Panc1 (cell line): ENCODE measurements at regions not wholly inside any gene's neighbourhood (a gene's known extent, or its start where the extent isn't known, plus 50 kb on each side); places are given as distances from the start of the nearest gene placed in this dataset.

ENCODE experiments used
- ATAC-seq: fragments of 200-7000 bp; cut with Tn5 transposase; 2 replicates; pipeline ENCODE4 v1.9.1; 2020; ENCODE audit warnings: mild to moderate bottlenecking, moderate library complexity
- BruUV-seq: library from RNA; stranded (reverse); fragments of 400-500 nt; replicated peaks from 2 replicates; lab custom pipeline; 2021; lab: Mats Ljungman, UMichigan
- CTCF ChIA-PET: fragments of 300-600 bp; sonication (Branson Sonifier 250); formaldehyde crosslinking; loops from one replicate; lab custom pipeline; 2022; ENCODE audit warnings: antibody characterized with exemption; lab: Charles Lee
- POLR2A ChIA-PET: fragments of 300-600 bp; sonication (Branson Sonifier 250); formaldehyde crosslinking; loops from one replicate; lab custom pipeline; 2022; ENCODE audit warnings: antibody characterized with exemption; lab: Charles Lee
- DNase-seq: peaks from one replicate; pipeline ENCODE4 v3.0.0-alpha.2; 2010; ENCODE audit warnings: low read depth, low spot score
- H3K27ac ChIP-seq: 2 replicates; pipeline ENCODE4 v1.5.1; 2011; ENCODE audit warnings: mild to moderate bottlenecking, low read length, inconsistent platforms
- H3K27me3 ChIP-seq: fragments of 200-500 bp; sonication (Bioruptor generic); 2 replicates; pipeline ENCODE4 v1.6.0; 2014; ENCODE audit warnings: low read length, inconsistent platforms; ENCODE audit not compliant: control insufficient read depth, insufficient read depth
- H3K36me3 ChIP-seq: fragments of 200-500 bp; sonication (Bioruptor generic); 2 replicates; pipeline ENCODE4 v1.5.1; 2014; ENCODE audit warnings: inconsistent platforms, mild to moderate bottlenecking, low read length, moderate library complexity; ENCODE audit not compliant: control insufficient read depth, insufficient read depth
- H3K4me1 ChIP-seq: 2 replicates; pipeline ENCODE4 v1.5.1; 2011; ENCODE audit warnings: inconsistent platforms, mild to moderate bottlenecking, low read length, moderate library complexity; ENCODE audit not compliant: control insufficient read depth, insufficient read depth
- H3K4me3 ChIP-seq, 2 experiments: 2 replicates each; pipeline ENCODE4 v1.5.1; 2011 to 2012; ENCODE audit warnings: low read depth in 2 of 2, low read length in 2 of 2, mild to moderate bottlenecking in 2 of 2, inconsistent platforms in 1 of 2, moderate library complexity in 1 of 2
- H3K9me3 ChIP-seq: fragments of 200-500 bp; sonication (Bioruptor generic); 2 replicates; pipeline ENCODE4 v1.5.1; 2014; ENCODE audit warnings: low read depth, mild to moderate bottlenecking, inconsistent platforms, low read length, moderate library complexity; ENCODE audit not compliant: control insufficient read depth, insufficient read depth
- POLR2AphosphoS5 ChIP-seq: IDR thresholded peaks from 2 replicates; pipeline ENCODE4 v1.6.1; 2012; ENCODE audit warnings: mild to moderate bottlenecking, low read depth, low read length, moderate library complexity
- SIN3A ChIP-seq: IDR thresholded peaks from 2 replicates; pipeline ENCODE4 v1.6.1; 2012; ENCODE audit warnings: low read depth, mild to moderate bottlenecking, low read length, moderate library complexity, borderline replicate concordance; ENCODE audit not compliant: insufficient read depth
- TCF7L2 ChIP-seq: IDR thresholded peaks from 2 replicates; pipeline ENCODE4 v1.6.1; 2011; ENCODE audit warnings: mild to moderate bottlenecking, low read depth, low read length, inconsistent platforms
- in situ Hi-C: cut with HindIII; loops from 2 replicates; pipeline ENCODE4 v1.10.0; 2016; ENCODE audit warnings: low sequenced_read_pairs, low pct_unique_long_range_greater_than_20kb
- intact Hi-C: fragments of 100-400 bp; cut with micrococcal nuclease; formaldehyde crosslinking; loops from one replicate; pipeline ENCODE4 v1.10.0; 2022; ENCODE audit not compliant: unreplicated experiment
- TF ChIP-seq, protein P1 (sequence below): fragments of 450-650 bp; IDR thresholded peaks from 2 replicates; pipeline ENCODE4 v1.5.1; 2017; ENCODE audit warnings: mild to moderate bottlenecking
- TF ChIP-seq, protein P2 (sequence below), 2 experiments: IDR thresholded peaks; 2 replicates each; pipeline ENCODE4 v1.6.1; 2011 to 2012; ENCODE audit warnings: low read depth in 2 of 2, control low read depth in 1 of 2, low read length in 1 of 2, mild to moderate bottlenecking in 1 of 2, moderate library complexity in 1 of 2; ENCODE audit not compliant: insufficient read depth in 1 of 2

DNA sequence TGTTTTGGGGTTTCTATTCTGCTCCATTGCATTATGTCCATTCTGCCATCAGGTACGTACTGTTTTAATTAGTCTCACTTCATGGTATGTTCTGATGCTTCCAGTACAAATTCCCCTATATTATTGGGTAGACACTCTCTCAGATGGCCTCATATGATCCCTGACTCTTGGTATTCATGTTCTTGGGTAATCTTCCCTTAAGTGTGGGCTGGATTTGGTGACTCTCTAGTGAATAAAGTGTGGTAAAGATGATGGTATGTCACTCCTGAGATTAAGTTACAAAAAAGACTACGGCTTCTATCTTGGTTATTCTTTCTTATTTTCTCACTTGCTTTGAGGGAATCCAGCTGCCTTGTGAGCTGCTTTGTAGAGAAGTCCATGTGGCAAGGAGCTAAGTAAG is 89.6 kb upstream of the TBC1D5 start:
- POLR2A ChIA-PET = no interaction called here
- no peaks in the 10 kb centered on the region for H3K9me3 ChIP-seq
- no peak overlapping the region for H3K4me3 ChIP-seq
- H3K27ac ChIP-seq = no peak overlapping the region
- no peaks in the 10 kb centered on the region for H3K4me1 ChIP-seq
- DNase-seq (no peak), ATAC-seq (no peak)
- in situ Hi-C loops (no loop called here), intact Hi-C loops (no loop called here)
- CTCF ChIA-PET = no interaction called here
- no peak for TF ChIP-seq POLR2AphosphoS5
- TF ChIP-seq, protein P1, sequence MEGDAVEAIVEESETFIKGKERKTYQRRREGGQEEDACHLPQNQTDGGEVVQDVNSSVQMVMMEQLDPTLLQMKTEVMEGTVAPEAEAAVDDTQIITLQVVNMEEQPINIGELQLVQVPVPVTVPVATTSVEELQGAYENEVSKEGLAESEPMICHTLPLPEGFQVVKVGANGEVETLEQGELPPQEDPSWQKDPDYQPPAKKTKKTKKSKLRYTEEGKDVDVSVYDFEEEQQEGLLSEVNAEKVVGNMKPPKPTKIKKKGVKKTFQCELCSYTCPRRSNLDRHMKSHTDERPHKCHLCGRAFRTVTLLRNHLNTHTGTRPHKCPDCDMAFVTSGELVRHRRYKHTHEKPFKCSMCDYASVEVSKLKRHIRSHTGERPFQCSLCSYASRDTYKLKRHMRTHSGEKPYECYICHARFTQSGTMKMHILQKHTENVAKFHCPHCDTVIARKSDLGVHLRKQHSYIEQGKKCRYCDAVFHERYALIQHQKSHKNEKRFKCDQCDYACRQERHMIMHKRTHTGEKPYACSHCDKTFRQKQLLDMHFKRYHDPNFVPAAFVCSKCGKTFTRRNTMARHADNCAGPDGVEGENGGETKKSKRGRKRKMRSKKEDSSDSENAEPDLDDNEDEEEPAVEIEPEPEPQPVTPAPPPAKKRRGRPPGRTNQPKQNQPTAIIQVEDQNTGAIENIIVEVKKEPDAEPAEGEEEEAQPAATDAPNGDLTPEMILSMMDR = no peak
- TF ChIP-seq, protein P2, sequence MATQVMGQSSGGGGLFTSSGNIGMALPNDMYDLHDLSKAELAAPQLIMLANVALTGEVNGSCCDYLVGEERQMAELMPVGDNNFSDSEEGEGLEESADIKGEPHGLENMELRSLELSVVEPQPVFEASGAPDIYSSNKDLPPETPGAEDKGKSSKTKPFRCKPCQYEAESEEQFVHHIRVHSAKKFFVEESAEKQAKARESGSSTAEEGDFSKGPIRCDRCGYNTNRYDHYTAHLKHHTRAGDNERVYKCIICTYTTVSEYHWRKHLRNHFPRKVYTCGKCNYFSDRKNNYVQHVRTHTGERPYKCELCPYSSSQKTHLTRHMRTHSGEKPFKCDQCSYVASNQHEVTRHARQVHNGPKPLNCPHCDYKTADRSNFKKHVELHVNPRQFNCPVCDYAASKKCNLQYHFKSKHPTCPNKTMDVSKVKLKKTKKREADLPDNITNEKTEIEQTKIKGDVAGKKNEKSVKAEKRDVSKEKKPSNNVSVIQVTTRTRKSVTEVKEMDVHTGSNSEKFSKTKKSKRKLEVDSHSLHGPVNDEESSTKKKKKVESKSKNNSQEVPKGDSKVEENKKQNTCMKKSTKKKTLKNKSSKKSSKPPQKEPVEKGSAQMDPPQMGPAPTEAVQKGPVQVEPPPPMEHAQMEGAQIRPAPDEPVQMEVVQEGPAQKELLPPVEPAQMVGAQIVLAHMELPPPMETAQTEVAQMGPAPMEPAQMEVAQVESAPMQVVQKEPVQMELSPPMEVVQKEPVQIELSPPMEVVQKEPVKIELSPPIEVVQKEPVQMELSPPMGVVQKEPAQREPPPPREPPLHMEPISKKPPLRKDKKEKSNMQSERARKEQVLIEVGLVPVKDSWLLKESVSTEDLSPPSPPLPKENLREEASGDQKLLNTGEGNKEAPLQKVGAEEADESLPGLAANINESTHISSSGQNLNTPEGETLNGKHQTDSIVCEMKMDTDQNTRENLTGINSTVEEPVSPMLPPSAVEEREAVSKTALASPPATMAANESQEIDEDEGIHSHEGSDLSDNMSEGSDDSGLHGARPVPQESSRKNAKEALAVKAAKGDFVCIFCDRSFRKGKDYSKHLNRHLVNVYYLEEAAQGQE (IDR thresholded peaks at IDR 0.05; ENCODE audit: insufficient read depth in 1 of 2, low read depth in 2 of 2, low read length in 1 of 2) = no peak
- no peak for TF ChIP-seq TCF7L2
- H3K27me3 ChIP-seq = 0 out of 2 replicates have a peak, but pooled peaks cover 2% of the 10 kb centered on the region
- H3K36me3 ChIP-seq = no peaks in the 10 kb centered on the region; the same call in 1 of the 2 replicates
- no TSS peak for BruUV-seq

DNA sequence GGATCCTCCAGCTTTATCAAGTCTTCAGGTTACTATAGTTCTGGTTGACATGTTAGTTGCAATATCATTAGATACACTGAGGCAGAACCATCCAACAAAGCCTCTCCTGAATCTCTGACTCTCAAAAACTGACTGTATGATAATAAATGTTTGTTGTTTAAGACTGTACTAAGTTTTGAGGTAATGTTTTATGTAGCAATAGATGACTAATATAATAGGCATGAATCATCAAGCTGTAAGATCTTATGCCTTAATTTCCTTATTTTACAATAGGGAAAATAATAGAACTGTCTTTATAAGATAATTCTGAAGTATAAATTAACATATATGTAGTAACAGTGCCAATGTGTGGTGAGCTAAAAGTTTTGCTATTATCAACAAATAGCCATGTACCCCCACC is 88.9 kb upstream of the TBC1D5 start:
- Histone ChIP-seq H3K4me1 (no peaks in the 10 kb centered on the region), H3K27me3 (no peaks in the 10 kb centered on the region), H3K4me3 (no peak overlapping the region), H3K27ac (no peak overlapping the region), H3K9me3 (no peaks in the 10 kb centered on the region), H3K36me3 (no peaks in the 10 kb centered on the region; the same call in 1 of the 2 replicates)
- CTCF ChIA-PET = no interaction called here
- no peak for ATAC-seq
- POLR2A ChIA-PET = no interaction called here
- no TSS peak for BruUV-seq
- in situ Hi-C loops = no loop called here
- TF ChIP-seq SIN3A (no peak), TCF7L2 (no peak), POLR2AphosphoS5 (no peak)
- TF ChIP-seq, protein P2 (IDR thresholded peaks at IDR 0.05; ENCODE audit: insufficient read depth in 1 of 2, low read depth in 2 of 2, low read length in 1 of 2) = no peak
- TF ChIP-seq, protein P1 = no peak
- intact Hi-C loops = no loop called here
- DNase-seq = no peak
